ENCODE measurements at regions not wholly inside any gene's neighbourhood (a gene's known extent, or its start where the extent isn't known, plus 50 kb on each side); places are given as distances from the start of the nearest gene placed in this dataset.
"Not testable (repeated sequence)": the region's sequence is repeated elsewhere in the genome, so short reads cannot be mapped to it uniquely, and the experiment has no call there.

DNA sequence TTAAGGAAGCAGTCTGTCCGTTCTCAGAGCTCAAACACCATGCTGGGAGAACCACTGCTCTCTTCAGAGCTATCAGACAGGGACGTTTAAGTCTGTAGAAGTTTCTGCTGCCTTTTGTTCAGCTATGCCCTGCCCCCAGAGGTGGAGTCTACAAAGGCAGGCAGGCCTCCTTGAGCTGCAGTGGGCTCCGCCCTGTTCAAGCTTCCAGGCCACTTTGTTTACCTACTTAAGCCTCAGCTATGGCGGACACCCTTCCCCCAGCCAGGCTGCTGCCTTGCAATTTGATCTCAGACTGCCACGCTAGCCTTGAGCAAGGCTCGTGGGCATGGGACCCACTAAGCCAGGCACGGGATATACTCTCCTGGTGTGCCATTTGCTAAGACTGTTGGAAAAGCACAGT lies 180.7 kb upstream of the TMEM196 start:
- DNase-seq = not testable (repeated sequence)

DNA sequence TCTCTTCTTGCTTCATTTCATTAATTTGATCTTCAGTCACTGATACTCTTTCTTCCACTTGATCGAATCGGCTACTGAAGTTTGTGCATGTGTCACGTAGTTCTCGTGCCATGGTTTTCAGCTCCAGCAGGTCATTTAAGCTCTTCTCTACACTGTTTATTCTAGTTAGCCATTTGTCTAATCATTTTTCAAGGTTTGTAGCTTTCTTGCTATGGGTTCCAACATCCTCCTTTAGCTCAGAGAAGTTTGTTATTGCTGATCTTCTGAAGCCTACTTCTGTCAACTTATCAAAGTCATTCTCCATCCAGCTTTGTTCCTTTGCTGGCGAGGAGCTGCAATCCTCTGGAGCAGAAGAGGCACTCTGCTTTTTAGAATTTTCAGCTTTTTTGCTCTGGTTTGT lies 180.0 kb upstream of the TMEM196 start:
- not testable (repeated sequence) for DNase-seq

DNA sequence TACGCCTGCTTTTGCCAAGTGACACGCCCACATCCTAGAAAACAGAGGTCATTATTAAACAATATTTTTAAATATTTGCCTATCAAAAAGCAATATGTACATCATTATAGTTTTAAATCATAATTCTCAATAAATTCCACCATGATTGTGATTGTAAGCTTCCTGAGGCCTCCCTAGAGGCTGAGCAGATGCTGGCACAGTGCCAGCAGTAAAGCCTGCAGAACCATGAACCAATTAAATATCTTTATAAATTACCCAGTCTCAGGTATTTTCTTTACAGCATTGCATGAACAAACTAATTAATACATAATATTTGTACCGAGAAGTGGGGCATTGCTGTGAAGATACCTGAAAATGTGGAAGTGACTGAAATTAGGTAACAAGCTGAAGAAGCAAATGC lies 174.7 kb upstream of the TMEM196 start:
- no peak for DNase-seq

DNA sequence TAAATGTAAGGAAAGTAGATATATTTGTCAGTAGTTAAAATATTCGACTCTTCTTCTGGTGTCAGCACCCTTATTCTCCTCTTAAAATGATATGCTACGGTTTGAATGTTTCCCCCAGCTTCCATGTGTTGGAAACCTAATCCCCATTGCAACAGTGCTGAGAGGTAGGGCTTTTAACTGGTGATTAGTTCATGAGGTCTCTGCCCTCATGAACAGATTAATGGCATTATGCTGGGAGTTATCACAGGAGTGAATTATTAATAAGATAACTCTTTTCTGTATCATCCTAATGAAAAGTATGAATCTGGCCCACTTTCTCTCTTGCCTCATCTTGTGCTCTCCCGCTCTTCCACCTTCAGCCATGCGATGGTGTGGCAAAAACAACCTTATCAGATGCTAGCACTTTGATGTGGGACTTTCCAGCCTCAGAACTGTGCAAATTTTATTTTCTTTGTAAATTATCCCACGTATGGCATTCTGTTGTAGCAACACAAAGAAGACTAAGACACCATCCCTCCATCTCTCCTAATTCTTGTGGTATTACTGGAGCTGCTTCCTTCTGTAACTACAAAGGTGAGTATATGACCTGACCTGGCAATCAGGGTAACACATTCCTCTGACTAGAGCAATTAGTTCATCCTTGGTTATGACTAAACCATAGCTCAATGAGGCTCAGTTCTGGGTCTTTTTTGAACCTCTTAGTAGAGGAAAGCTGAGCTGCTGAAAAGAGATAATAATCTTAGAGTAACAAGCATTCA lies 171.1 kb upstream of the TMEM196 start:
- DNase-seq = no peak

DNA sequence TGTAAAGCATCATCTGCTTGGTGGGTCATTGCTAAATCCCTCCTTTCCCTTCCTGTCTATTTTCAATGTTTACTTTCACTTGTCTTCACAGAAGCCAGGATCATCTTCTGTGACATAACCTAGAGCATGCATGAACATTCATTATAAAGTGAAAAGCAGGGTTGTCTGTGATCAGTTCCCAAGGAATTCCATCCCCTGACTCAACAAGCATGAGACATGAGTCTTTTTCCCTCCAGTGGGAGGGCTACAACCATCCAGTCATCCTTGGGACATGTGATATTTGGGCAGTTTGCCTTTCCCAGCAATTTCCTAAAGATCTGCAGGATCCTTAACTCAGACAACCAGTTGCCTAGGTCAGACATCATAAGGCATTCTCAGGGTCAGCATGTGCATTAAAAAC lies 166.3 kb upstream of the TMEM196 start:
- DNase-seq = no peak

DNA sequence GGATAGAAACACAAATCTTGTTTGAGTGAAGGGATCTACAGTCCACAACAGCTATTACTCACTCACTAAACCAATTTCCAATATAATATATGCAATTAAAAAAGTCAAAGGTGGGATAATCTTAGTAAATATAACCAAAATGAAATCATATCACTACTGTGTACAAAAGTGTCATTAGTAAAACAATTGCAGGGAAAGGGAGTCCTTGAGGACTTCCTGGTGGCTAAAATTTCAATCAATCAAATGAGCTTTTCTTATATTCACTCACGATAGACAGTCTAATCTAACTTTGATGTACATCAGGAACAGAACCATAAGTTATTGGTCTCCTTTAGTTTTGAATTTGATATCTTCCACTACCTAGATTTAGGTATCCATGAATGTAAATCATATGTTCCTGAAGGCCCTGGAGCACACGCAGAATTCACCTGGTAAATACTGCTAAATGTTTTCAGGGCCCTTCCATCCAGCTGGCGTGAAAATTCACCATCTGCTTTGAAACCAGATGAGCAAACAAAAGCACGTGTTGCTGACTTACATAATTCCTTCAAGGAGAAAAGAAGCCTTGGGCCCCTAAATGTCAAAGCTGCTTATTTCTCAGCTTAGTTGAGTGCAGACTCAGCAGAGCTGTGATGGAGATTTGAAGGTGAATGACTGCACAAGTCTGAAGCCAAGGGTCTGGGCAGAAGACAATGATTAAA lies 159.3 kb upstream of the TMEM196 start:
- no peak for DNase-seq

DNA sequence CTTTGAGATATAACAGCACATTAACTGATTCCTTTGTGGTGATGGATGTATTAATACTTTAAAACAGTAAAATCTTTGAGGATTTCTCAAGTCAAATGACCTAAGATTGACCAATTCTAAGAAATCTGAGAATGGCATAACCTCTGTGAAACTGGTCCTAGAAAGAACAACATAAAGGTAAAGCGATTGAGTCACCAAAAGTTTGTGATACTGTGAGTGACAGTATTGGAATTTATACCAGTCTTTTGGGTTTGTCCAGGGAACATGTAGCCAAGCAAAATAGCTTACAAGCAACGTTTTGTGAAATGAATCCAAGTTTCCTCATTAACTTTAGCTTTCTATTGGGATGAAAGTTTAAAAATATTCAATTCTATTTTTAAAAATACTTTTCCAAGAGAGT lies 157.4 kb upstream of the TMEM196 start:
- no peak for DNase-seq

DNA sequence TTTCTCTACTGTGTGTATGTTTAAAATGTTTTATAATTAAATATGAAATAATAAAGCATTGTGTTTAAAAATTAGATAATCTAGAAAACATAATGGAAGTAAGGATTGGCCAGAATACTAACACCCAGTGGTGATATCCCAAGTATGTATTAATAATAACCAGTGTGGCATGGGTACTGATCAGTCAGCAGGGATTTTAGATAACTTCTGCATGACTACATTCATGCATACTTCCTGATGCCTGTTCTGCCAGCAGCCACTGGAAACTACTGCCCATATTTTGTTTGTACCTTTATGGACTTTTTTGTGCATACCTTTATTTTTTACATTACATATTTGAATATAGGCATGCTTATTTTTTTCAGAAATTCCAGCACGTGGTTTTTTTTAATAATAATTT lies 156.6 kb upstream of the TMEM196 start:
- DNase-seq = no peak

DNA sequence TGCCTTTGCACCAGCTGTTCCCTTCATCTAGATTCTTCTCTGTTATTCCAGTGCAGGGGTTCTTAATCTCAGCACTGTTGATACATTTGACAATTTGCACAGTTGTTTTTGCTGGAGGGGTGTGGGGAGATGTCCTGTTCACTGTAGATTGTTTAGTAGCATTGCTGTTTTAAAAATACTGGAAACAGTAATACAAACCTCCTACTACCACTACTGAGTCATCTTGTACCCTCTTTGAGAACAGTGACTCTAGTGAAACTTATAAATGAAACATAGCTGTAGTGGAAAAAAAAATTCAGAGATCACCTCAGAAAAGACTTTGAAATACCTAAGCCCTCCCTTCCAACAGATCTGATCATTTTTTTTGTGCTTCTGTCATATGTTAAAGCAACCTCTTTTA lies 154.8 kb upstream of the TMEM196 start:
- DNase-seq = no peak

DNA sequence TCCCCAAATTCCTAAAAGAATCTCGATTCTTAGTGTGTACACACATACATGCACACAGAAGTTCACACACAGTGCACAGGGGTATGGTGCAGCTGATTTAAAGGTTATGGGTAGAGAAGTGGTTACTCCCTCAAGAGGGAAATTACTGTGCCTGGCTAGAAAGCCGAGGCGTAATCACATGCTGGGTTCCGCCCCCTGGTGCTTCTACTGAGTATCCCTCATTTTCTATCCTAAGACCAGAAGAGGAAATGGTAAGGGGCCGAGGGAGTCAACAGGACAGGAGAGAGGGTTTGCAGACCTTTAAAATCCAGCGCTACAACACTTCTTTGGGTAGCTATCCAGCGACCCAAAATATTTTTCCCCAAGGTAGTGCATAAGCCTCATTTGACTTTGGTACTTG lies 147.3 kb upstream of the TMEM196 start:
- no peak for DNase-seq

DNA sequence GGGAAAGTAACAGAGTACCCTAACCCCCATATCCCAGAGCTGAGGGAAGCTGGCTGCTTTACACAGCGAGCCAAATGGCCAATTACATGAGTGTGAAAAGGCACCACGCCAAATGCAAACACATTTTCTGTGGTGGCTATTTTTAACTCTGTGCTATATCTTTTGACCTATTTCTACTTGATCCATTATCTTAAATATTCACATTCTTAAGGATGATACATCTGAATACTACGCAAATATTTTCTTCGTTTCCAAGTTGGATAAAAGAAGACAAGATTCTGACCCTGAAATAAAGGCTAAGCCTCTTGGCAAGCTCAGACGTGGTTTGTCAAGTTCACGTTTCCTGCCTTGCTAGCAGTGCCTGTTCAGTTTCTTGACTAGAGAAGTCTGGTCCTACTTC lies 146.7 kb upstream of the TMEM196 start:
- no peak for DNase-seq

DNA sequence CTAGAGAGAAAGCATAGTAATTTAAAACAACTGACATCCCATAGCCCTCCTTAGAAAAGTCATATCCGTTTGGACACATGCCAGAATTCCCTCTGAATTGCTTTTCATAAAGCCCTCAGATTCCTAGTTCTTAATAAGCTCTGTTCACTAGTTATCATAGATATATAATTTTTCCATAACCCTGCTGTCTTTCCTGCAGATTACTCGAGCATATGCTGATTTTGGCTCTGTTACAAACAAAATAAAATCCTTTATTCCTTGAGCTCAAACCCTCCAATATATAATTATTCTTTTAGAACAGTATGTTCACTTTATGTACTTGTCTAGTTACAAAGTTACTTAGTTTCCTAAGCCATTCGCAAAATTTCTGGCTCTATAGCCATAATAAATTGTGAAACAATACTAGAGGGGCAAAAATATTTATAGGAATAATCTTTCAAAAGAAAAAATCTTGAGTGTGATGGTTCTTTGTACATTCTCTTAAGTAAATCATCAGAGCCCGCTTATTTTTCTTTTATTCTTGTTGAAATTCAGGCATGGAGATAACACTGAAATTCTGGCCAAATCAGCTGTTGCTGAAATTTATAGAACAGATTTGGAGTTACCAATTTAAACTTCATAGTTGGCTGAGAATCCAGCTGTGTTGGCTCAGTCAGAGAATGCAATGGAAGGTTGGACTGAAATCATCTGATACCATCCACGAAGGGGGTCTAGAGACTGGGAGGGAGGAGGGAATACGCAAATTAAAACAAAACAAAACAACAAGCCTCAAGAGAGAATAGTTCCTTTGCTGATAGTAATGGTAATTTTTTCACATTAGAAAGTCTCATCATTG lies 146.1 kb upstream of the TMEM196 start:
- peak; percentile 9 for DNase-seq

DNA sequence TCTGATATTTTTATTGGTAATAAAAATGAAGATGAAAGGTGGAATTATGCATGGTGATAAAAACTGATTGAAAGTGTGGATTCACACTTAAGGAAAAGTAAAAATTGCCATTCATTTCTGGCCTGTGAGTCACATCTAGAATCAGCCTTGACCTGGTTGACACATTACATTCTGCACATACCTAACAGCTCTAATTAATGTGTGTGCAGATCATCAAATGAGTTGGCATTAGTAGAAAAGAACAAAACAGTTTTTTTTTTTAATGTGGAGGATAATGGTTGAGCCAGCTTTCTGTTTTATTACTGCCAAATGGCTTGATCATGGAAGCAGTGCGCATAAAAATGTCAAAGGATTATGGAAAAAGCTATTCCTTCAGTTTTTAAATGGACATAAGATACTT lies 142.6 kb upstream of the TMEM196 start:
- DNase-seq = no peak

DNA sequence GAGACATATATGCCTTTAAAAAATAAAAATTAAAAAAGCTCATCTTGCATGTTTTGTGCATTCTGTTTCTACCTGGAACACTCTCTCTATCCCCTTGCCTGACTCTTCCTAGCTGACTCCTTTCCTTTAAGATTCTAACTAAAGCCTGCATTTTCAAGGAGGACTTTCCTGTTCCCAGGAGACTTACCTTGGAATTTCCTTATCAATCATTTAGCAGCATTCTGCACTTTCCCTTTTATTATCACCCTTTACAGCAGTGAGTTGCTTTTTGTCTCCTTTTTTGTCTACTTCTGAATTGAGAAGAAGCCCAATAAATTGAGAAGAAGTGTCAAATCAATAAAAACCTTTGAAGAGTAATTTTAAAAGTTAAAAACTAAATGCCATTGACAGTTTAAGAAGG lies 142.2 kb upstream of the TMEM196 start:
- DNase-seq = no peak

DNA sequence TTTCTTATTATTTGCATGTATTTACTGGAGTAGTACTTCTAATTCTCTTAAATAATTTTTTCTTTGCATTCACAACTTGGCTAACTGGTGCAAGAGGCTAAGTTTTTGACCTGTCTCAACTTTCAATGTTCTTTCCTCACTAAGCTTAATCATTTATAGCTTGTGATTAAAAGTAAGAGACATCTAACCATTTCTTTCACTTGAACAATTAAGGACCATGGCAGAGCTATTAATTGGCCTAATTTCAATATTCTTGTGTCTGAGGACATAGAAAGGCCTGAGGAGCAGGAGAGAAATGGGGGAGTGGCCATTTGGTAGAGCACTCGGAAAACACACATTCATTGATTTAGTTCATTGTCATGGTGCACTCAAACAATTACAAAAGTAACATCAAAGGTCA lies 141.4 kb upstream of the TMEM196 start:
- no peak for DNase-seq

DNA sequence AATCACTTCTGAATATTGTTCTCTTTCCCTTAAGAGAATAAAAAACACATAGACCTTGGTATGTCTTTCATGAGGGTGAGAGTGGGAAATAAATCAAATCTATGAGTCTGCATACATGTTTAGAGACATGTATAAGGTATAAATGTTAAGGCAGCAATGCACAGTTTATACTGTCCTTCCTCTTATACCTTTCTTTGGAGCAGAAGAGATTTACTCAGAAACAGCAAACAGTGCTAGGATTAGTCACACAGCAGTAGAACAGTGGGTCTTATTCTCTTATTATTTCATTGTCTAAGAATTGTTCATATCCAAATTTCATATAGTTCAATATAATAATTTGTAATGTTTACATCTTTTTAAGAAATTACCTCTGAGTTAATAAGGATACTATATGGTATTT lies 126.7 kb upstream of the TMEM196 start:
- no peak for DNase-seq

DNA sequence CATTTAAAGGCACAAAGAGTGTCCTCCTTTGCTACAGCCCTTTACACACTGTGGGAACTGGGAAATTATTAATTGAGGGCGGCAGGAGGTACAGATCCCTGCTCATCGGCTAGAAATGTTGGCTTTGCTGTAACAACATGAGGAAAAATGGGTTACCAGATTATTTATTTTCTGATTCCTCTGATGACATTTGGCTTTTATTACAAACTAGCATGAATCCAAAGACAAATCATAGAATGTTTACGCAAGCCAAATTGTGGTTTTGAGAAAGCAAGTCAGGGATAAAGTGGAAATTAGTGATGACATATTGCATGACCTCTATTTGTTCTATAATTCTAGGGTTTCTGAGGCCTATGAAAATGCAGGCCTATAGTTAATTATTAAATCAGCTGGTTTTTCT lies 126.1 kb upstream of the TMEM196 start:
- peak; percentile 31 for DNase-seq

DNA sequence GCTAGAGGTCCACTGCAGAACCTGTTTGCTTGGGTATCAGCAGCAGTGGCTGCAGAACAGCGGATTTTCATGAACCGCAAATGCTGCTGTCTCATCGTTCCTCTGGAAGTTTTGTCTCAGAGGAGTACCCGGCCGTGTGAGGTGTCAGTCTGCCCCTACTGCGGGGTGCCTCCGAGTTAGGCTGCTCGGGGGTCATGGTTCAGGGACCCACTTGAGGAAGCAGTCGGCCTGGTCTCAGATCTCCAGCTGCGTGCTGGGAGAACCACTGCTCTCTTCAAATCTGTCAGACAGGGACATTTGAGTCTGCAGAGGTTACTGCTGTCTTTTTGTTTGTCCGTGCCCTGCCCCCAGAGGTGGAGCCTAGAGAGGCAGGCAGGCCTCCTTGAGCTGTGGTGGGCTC lies 109.5 kb upstream of the TMEM196 start:
- DNase-seq = not testable (repeated sequence)

DNA sequence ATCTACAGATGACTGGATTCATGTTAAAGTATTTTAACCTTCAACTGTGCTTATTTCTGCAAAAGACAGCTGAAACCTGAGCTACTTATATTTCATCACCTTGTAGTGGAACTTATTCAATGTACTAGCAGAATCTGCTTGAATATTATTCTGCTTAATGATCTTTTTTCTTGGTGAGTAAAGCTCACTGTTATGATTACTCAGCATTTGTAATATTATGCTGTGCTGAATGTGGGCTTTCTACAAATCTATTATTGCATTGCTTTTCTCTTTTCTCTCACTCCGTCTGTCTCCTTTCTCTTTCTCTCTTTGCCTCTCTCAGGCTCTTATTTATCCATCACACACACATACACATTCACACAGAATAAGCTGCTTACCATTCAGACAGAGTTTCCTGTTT lies 98.7 kb upstream of the TMEM196 start:
- DNase-seq = no peak

DNA sequence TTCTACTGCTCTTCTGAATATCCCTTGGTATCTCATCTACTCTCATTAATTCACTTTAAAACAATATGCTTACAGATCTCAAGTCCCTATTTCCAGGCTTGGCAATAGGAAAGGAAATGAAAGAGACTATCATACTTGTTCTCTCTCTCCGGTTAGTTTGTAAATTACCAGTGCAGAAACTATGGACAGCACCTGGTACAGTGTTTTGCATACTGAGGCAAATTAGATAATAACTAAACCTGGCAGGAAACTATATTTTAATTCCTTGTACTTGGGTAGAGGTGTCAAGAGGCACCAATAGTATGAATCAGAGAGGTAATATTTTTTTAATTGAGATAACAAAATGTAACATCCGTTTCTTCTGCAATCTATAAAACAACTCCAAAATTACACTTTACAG lies 97.7 kb upstream of the TMEM196 start:
- DNase-seq = no peak

DNA sequence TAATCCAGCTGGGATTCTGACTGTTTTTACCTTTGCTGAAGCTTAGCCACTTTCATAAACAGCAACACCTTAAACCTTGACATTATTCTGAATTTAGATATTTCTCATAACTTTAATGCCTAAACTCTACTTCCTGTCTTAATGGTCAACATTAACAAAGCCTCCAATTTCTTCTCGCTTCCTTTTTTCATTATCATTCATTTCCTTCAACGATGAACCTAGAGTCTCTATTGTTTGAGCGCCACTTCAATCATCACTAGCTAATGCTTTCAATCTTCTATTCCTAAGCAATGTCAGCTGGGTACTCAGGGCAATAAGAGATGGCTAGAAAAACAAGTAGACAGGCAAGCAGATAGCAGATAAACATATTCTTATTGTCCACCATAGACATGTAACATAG lies 96.6 kb upstream of the TMEM196 start:
- no peak for DNase-seq

DNA sequence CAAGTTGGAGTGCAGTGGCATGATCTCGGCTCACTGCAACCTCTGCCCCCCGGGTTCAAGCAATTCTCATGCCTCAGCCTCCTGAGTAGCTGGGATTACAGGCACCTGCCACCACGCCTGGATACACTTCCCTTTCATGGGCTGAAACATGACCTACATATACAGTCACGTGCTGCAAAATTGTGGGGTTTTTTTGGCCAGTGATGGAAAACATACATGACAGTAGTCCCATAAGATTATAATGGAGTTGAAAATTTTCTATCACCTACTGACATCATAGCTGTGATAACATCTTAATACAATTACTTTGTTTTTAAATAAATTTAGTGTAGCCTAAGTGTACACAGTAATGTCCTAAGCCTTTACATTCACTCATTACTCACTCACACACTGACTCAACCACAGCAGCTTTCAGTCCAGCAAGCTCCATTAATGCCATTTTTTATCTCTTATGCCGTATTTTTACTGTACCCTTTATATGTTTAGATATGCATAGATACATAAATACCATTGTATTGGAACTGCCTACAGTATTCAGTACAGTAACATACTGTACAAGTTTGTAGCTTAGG lies 79.9 kb upstream of the TMEM196 start:
- DNase-seq = no peak

DNA sequence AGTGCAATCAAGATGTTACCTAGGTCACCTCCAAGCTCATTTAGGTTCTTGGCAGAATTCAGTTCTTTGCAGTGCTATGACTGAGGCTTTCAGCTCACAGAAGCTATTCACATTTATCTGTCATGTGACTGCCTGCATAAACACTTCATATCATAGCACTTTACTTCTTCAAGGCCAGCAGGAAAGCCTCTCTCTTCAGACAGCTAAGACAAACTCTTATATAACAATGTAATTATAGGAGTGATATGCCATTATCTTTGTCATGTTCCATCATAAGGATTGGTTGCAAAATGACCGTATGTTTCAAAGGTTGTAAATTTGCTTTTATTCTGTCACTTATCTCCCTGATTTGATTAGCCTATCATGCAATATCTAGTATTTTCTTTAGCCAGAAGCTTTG lies 78.8 kb upstream of the TMEM196 start:
- DNase-seq = no peak

Measured in skin of body (tissue), 1 donor.